PC-9 (cell line): ENCODE measurements at regions not wholly inside any gene's neighbourhood (a gene's known extent, or its start where the extent isn't known, plus 50 kb on each side); places are given as distances from the start of the nearest gene placed in this dataset.

Source experiments
- BruUV-seq: library from RNA; stranded (reverse); fragments of 400-500 nt; replicated peaks from 2 replicates; lab custom pipeline; 2021; lab: Mats Ljungman, UMichigan
- CTCF ChIA-PET: fragments of 300-600 bp; sonication (Branson Sonifier 250); formaldehyde crosslinking; loops from one replicate; lab custom pipeline; 2022; ENCODE audit warnings: antibody characterized with exemption; lab: Charles Lee
- POLR2A ChIA-PET: fragments of 300-600 bp; sonication (Branson Sonifier 250); formaldehyde crosslinking; loops from one replicate; lab custom pipeline; 2022; ENCODE audit warnings: antibody characterized with exemption; ENCODE audit not compliant: unreplicated experiment; lab: Charles Lee
- DNase-seq, 2 experiments: peaks; one replicate each; pipeline versions ENCODE4 v3.0.0 to v3.0.0-alpha.2; 2015 to 2022; ENCODE audit warnings: mixed read lengths in 1 of 2
- H2AFZ ChIP-seq: fragments of 200-600 bp; sonication (generic); 2 replicates; pipeline ENCODE4 v1.8.1; 2017; ENCODE audit warnings: antibody characterized with exemption
- H3F3A ChIP-seq: fragments of 200-600 bp; sonication (generic); 2 replicates; pipeline ENCODE4 v1.8.1; 2017; ENCODE audit warnings: antibody characterized with exemption, mild to moderate bottlenecking, low read depth; ENCODE audit not compliant: insufficient read depth
- H3K27ac ChIP-seq: fragments of 200-600 bp; sonication (generic); 2 replicates; pipeline ENCODE4 v1.6.1; 2016; ENCODE audit warnings: mixed run types
- H3K27me3 ChIP-seq: fragments of 200-600 bp; sonication (generic); 2 replicates; pipeline ENCODE4 v1.6.1; 2016; ENCODE audit warnings: low read depth, mixed run types; ENCODE audit not compliant: insufficient read depth
- H3K36me3 ChIP-seq: fragments of 200-600 bp; sonication (generic); 2 replicates; pipeline ENCODE4 v1.6.1; 2016; ENCODE audit warnings: low read depth, mixed run types
- H3K4me1 ChIP-seq: fragments of 200-600 bp; sonication (generic); replicated peaks from 2 replicates; pipeline ENCODE4 v1.6.1; 2016; ENCODE audit warnings: mixed run types; ENCODE audit not compliant: insufficient read depth
- H3K4me2 ChIP-seq: fragments of 200-600 bp; sonication (generic); 2 replicates; pipeline ENCODE4 v1.6.1; 2017; ENCODE audit warnings: mixed run types
- H3K4me3 ChIP-seq: fragments of 200-600 bp; sonication (generic); 2 replicates; pipeline ENCODE4 v1.6.1; 2016; ENCODE audit warnings: mixed run types
- H3K79me2 ChIP-seq: fragments of 200-600 bp; sonication (generic); 2 replicates; pipeline ENCODE4 v1.6.1; 2017; ENCODE audit warnings: low read depth, mixed run types
- H3K9me2 ChIP-seq: fragments of 200-600 bp; sonication (generic); 2 replicates; pipeline ENCODE4 v1.8.1; 2017; ENCODE audit warnings: mild to moderate bottlenecking; ENCODE audit not compliant: insufficient read depth
- H3K9me3 ChIP-seq: fragments of 200-600 bp; sonication (generic); 2 replicates; pipeline ENCODE4 v1.8.1; 2016; ENCODE audit warnings: low read depth; ENCODE audit not compliant: insufficient read depth
- H4K20me1 ChIP-seq: fragments of 200-600 bp; sonication (generic); 2 replicates; pipeline ENCODE4 v1.8.1; 2017; ENCODE audit not compliant: insufficient read depth
- EZH2 ChIP-seq: fragments of 200-600 bp; sonication (generic); IDR thresholded peaks from 2 replicates; pipeline ENCODE4 v1.8.0; 2017; ENCODE audit warnings: antibody characterized with exemption, low read depth
- intact Hi-C: fragments of 100-400 bp; cut with micrococcal nuclease; formaldehyde crosslinking; loops from one replicate; pipeline ENCODE4 v1.10.0; 2022; ENCODE audit not compliant: unreplicated experiment
- TF ChIP-seq, protein P1 (sequence below): fragments of 200-600 bp; sonication (generic); conservative IDR thresholded peaks from 2 replicates; pipeline ENCODE4 v1.6.1; 2017; ENCODE audit warnings: mixed run types, antibody characterized with exemption, mild to moderate bottlenecking, moderate library complexity

DNA sequence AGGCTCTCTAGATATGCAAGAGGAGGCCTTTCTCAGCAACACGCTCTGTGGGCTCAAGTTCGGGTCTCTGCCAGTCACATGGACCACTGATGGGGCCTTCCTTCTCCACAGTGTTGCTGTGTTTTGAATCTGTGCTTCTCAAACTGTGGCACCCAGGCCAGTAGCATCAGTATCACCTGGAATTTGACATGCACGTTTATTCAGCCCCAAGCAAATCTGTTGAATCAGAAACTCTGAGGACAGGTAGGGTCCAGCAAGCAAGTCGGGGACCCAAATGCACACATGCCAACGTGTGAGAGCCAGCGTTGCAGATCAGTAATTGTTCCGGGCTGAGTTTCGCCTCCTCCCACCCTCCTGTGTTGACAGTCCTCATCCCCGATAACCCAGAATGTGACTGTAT lies 502.6 kb downstream of the IRX1 start:
- no peak overlapping the region for H3K4me3 ChIP-seq
- no peaks in the 10 kb centered on the region for H3F3A ChIP-seq
- no peaks in the 10 kb centered on the region for H4K20me1 ChIP-seq
- ChIA-PET POLR2A (no interaction called here), CTCF (no interaction called here)
- no peak overlapping the region for H3K27ac ChIP-seq
- no peaks in the 10 kb centered on the region for H3K9me2 ChIP-seq
- H2AFZ ChIP-seq: no peak overlapping the region
- H3K79me2 ChIP-seq: no peaks in the 10 kb centered on the region
- BruUV-seq: no TSS peak
- intact Hi-C loops: no loop called here
- TF ChIP-seq EZH2: no peak
- TF ChIP-seq, protein P1, sequence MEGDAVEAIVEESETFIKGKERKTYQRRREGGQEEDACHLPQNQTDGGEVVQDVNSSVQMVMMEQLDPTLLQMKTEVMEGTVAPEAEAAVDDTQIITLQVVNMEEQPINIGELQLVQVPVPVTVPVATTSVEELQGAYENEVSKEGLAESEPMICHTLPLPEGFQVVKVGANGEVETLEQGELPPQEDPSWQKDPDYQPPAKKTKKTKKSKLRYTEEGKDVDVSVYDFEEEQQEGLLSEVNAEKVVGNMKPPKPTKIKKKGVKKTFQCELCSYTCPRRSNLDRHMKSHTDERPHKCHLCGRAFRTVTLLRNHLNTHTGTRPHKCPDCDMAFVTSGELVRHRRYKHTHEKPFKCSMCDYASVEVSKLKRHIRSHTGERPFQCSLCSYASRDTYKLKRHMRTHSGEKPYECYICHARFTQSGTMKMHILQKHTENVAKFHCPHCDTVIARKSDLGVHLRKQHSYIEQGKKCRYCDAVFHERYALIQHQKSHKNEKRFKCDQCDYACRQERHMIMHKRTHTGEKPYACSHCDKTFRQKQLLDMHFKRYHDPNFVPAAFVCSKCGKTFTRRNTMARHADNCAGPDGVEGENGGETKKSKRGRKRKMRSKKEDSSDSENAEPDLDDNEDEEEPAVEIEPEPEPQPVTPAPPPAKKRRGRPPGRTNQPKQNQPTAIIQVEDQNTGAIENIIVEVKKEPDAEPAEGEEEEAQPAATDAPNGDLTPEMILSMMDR: no peak
- no peak overlapping the region for H3K4me2 ChIP-seq
- no peak for DNase-seq
- H3K27me3 ChIP-seq: peaks cover 73% of the 10 kb centered on the region
- H3K4me1 ChIP-seq: no peaks in the 10 kb centered on the region
- H3K9me3 ChIP-seq: no peaks in the 10 kb centered on the region
- no peaks in the 10 kb centered on the region for H3K36me3 ChIP-seq

DNA sequence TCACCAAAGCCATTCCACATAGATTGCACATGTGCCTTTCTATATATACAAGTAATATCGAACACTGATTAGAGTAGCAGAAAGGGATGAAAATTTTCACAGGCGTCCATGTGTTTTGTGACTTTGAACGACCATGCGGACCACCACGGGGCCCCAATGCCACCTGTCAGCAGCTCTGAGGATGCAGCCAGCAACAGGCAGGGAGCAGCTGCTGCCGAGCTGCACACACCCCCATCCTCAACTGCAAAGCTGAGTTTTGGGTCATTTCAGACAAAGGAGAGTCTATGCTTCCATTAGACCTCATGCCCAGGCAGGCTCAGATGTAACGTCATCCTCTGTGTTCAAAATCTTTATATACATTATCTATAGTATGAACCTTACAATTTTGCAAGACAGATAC lies 503.8 kb downstream of the IRX1 start:
- Histone ChIP-seq H3K36me3 (no peaks in the 10 kb centered on the region), H2AFZ (no peak overlapping the region), H3K27me3 (peaks cover 83% of the 10 kb centered on the region), H3K9me2 (no peaks in the 10 kb centered on the region), H3K9me3 (no peaks in the 10 kb centered on the region), H3K4me2 (no peak overlapping the region), H3K27ac (no peak overlapping the region), H3K79me2 (no peaks in the 10 kb centered on the region), H3K4me1 (no peaks in the 10 kb centered on the region), H3F3A (no peaks in the 10 kb centered on the region), H3K4me3 (no peak overlapping the region), H4K20me1 (no peaks in the 10 kb centered on the region)
- DNase-seq: no peak
- ChIA-PET CTCF (no interaction called here), POLR2A (no interaction called here)
- intact Hi-C loops: no loop called here
- TF ChIP-seq, protein P1: no peak
- TF ChIP-seq EZH2: no peak
- BruUV-seq: no TSS peak

DNA sequence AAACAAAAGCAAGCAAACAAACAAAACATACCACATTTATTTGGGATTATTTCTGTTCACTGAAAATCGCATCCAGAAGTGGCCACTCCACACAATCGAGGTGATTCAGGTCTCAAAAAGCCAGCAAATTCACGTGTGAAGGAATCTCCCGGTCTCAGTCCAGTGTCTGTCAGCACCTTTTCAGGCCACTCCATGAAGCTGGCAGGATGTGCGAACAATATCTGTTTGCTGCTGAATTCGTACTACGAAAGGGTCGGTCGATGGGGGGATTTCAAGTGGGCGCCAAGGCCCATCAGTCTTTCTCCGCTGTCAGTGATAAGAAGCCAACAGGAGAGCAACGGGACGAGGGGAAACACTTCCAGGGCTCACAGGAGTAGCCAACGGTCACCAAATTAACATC lies 505.1 kb downstream of the IRX1 start:
- Histone ChIP-seq H3F3A (no peaks in the 10 kb centered on the region), H3K36me3 (no peaks in the 10 kb centered on the region), H2AFZ (no peak overlapping the region), H4K20me1 (no peaks in the 10 kb centered on the region), H3K27me3 (peaks cover 81% of the 10 kb centered on the region), H3K79me2 (no peaks in the 10 kb centered on the region), H3K4me3 (no peak overlapping the region), H3K9me2 (no peaks in the 10 kb centered on the region), H3K4me2 (no peak overlapping the region), H3K27ac (no peak overlapping the region), H3K4me1 (no peaks in the 10 kb centered on the region), H3K9me3 (no peaks in the 10 kb centered on the region)
- CTCF ChIA-PET: no interaction called here
- no peak for TF ChIP-seq EZH2
- intact Hi-C loops: no loop called here
- no peak for DNase-seq
- POLR2A ChIA-PET: no interaction called here
- BruUV-seq: no TSS peak

DNA sequence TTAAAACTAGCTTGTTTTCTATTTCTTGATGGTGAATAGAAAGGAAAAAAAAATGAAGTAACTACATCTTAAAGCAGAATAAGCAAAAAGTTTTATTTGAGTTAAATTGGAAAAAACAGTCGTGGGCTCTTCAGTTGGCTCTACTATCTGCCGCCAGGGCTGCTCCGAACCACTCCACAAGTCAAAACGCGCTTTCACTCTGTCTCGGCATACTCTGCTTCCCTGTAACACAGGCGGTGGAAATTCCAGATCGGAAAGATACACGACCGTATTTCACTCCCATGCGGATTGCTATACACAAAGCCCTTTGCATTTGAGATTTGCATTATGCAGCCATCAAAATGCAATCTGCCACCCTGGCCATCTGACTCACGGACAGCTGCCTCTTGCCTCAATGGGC lies 505.6 kb downstream of the IRX1 start:
- TF ChIP-seq EZH2: no peak
- TF ChIP-seq, protein P1: no peak
- POLR2A ChIA-PET: no interaction called here
- no peaks in the 10 kb centered on the region for H3K9me2 ChIP-seq
- CTCF ChIA-PET: no interaction called here
- H3K9me3 ChIP-seq: no peaks in the 10 kb centered on the region
- no peaks in the 10 kb centered on the region for H4K20me1 ChIP-seq
- H3K4me2 ChIP-seq: no peak overlapping the region
- H3K79me2 ChIP-seq: no peaks in the 10 kb centered on the region
- no peak overlapping the region for H3K27ac ChIP-seq
- BruUV-seq: no TSS peak
- H2AFZ ChIP-seq: no peak overlapping the region
- no peaks in the 10 kb centered on the region for H3K36me3 ChIP-seq
- H3F3A ChIP-seq: no peaks in the 10 kb centered on the region
- H3K27me3 ChIP-seq: peaks cover 77% of the 10 kb centered on the region
- H3K4me3 ChIP-seq: no peak overlapping the region
- DNase-seq: no peak
- intact Hi-C loops: no loop called here
- no peaks in the 10 kb centered on the region for H3K4me1 ChIP-seq
